Endothelial cell of umbilical vein (primary cell): ENCODE measurements at regions not wholly inside any gene's neighbourhood (a gene's known extent, or its start where the extent isn't known, plus 50 kb on each side); places are given as distances from the start of the nearest gene placed in this dataset.

ENCODE experiments used
- BruUV-seq: library from RNA; stranded (reverse); fragments of 400-500 nt; replicated peaks from 2 replicates; lab custom pipeline; 2021; lab: Mats Ljungman, UMichigan
- CTCF ChIA-PET: fragments of 300-600, 350-600 bp; sonication (Branson Sonifier 250); formaldehyde crosslinking; loops from one replicate; lab custom pipeline; 2021; ENCODE audit warnings: antibody characterized with exemption, inconsistent platforms; lab: Charles Lee
- POLR2A ChIA-PET: fragments of 300-600, 350-600 bp; sonication (Branson Sonifier 250); formaldehyde crosslinking; loops from one replicate; lab custom pipeline; 2021; ENCODE audit warnings: antibody characterized with exemption, inconsistent platforms; lab: Charles Lee
- DNase-seq: peaks from one replicate; pipeline ENCODE4 v3.0.0-alpha.2; 2011; ENCODE audit warnings: low read depth, low spot score
- FAIRE-seq: peaks from 2 replicates; lab custom pipeline; 2011; peaks lifted over from hg19 to GRCh38; lab: Jason Lieb, UNC
- H2AFZ ChIP-seq: 2 replicates; pipeline ENCODE4 v1.6.0; 2012; ENCODE audit warnings: low read depth, low read length, control low read depth, inconsistent platforms
- H3K27ac ChIP-seq: 2 replicates; pipeline ENCODE4 v1.5.1; 2011; ENCODE audit warnings: low read depth, mild to moderate bottlenecking, control low read depth, low read length, moderate library complexity; ENCODE audit not compliant: insufficient read depth
- H3K27me3 ChIP-seq, 2 experiments: 2 replicates each; pipeline versions ENCODE4 v1.6.0 to v1.6.1; 2011; ENCODE audit warnings: low read length in 2 of 2, mixed read lengths in 1 of 2; ENCODE audit not compliant: control insufficient read depth in 2 of 2, insufficient read depth in 2 of 2
- H3K36me3 ChIP-seq, 2 experiments: 2 replicates in 1 of 2; 3 replicates in 1 of 2; pipeline ENCODE4 v1.5.1; 2011; ENCODE audit warnings: low read length in 2 of 2, mild to moderate bottlenecking in 1 of 2, moderate library complexity in 1 of 2; ENCODE audit not compliant: control insufficient read depth in 2 of 2, insufficient read depth in 2 of 2; ENCODE audit errors: extremely low read depth in 1 of 2
- H3K4me1 ChIP-seq: 3 replicates; pipeline ENCODE4 v1.5.1; 2011; ENCODE audit warnings: mild to moderate bottlenecking, low read length; ENCODE audit not compliant: control insufficient read depth, insufficient read depth; ENCODE audit errors: extremely low read depth
- H3K4me2 ChIP-seq: 2 replicates; pipeline ENCODE4 v1.6.1; 2011; ENCODE audit warnings: low read length, control low read depth, mixed read lengths; ENCODE audit not compliant: insufficient read depth
- H3K4me3 ChIP-seq, 3 experiments: fragments of 200-600 bp in 1 of 3; sonication (generic), shearing (Covaris generic) in 1 of 3; replicated peaks in 1 of 3; 2 replicates each; pipeline ENCODE4 v1.5.1; 2011 to 2016; ENCODE audit warnings: control low read depth in 3 of 3, low read length in 3 of 3, mild to moderate bottlenecking in 2 of 3, inconsistent platforms in 1 of 3, low read depth in 1 of 3, moderate library complexity in 1 of 3; ENCODE audit not compliant: insufficient read depth in 1 of 3
- H3K79me2 ChIP-seq: 2 replicates; pipeline ENCODE4 v1.6.0; 2012; ENCODE audit warnings: low read length, inconsistent platforms; ENCODE audit not compliant: control insufficient read depth, insufficient read depth
- H3K9ac ChIP-seq: replicated peaks from 2 replicates; pipeline ENCODE3; 2011; ENCODE audit warnings: low read length, control low read depth; ENCODE audit not compliant: insufficient read depth; ENCODE audit errors: extremely low read depth
- H3K9me1 ChIP-seq: replicated peaks from 3 replicates; pipeline ENCODE4 v1.6.0; 2011; ENCODE audit warnings: mild to moderate bottlenecking, low read length; ENCODE audit not compliant: control insufficient read depth, insufficient read depth; ENCODE audit errors: extremely low read depth
- H3K9me3 ChIP-seq: replicated peaks from 2 replicates; pipeline ENCODE4 v1.5.1; 2012; ENCODE audit warnings: low read length, inconsistent platforms; ENCODE audit not compliant: control insufficient read depth, insufficient read depth
- H4K20me1 ChIP-seq: replicated peaks from 2 replicates; pipeline ENCODE3; 2011; ENCODE audit warnings: mild to moderate bottlenecking, low read length; ENCODE audit not compliant: control insufficient read depth, insufficient read depth; ENCODE audit errors: extremely low read depth
- EZH2 ChIP-seq: IDR thresholded peaks from 2 replicates; pipeline ENCODE4 v1.6.1; 2012; ENCODE audit warnings: borderline replicate concordance, low read depth, mild to moderate bottlenecking, moderate library complexity, low read length, inconsistent platforms; ENCODE audit not compliant: severe bottlenecking
- FOS ChIP-seq: IDR thresholded peaks from 2 replicates; pipeline ENCODE4 v1.6.1; 2011; ENCODE audit warnings: mild to moderate bottlenecking, low read length, moderate library complexity, borderline replicate concordance; ENCODE audit not compliant: insufficient read depth
- GATA2 ChIP-seq: IDR thresholded peaks from 2 replicates; pipeline ENCODE4 v1.7.0; 2011; ENCODE audit warnings: low read depth, mild to moderate bottlenecking, moderate library complexity, mixed read lengths, low read length; ENCODE audit not compliant: insufficient read length, insufficient read depth
- JUN ChIP-seq: IDR thresholded peaks from 2 replicates; pipeline ENCODE4 v1.6.1; 2011; ENCODE audit warnings: borderline replicate concordance, low read depth; ENCODE audit not compliant: insufficient read length, insufficient read depth
- MYC ChIP-seq: IDR thresholded peaks from one replicate; pipeline ENCODE4 v1.6.1; 2011; ENCODE audit warnings: mild to moderate bottlenecking, low read depth, low read length
- POLR2A ChIP-seq: IDR thresholded peaks from 2 replicates; pipeline ENCODE4 v1.6.1; 2012; ENCODE audit warnings: low read depth, mild to moderate bottlenecking, control low read depth, low read length
- POLR2AphosphoS5 ChIP-seq: IDR thresholded peaks from 2 replicates; pipeline ENCODE4 v1.6.1; 2012; ENCODE audit warnings: low read depth, mild to moderate bottlenecking, control low read depth, low read length, moderate library complexity; ENCODE audit not compliant: insufficient read depth
- dilution Hi-C: fragments of 300-500 bp; cut with MboI; formaldehyde crosslinking; loops from one replicate; pipeline ENCODE4 v1.15.0; 2019; ENCODE audit warnings: low sequenced_read_pairs; ENCODE audit not compliant: extremely low pct_ligation_motif_present
- intact Hi-C: fragments of 100-400 bp; cut with micrococcal nuclease; formaldehyde crosslinking; loops from one replicate; pipeline ENCODE4 v1.10.0; 2022
- TF ChIP-seq, protein P1 (sequence below): IDR thresholded peaks from 2 replicates; pipeline ENCODE4 v1.6.1; 2011; ENCODE audit not compliant: insufficient read depth, insufficient read length
- TF ChIP-seq, protein P2 (sequence below), 2 donors: IDR thresholded peaks; 1 replicate in 1 of 2; 2 replicates in 1 of 2; pipeline ENCODE4 v1.5.1; 2011; ENCODE audit warnings: low read length in 2 of 2, mild to moderate bottlenecking in 2 of 2, moderate library complexity in 2 of 2, control low read depth in 1 of 2, inconsistent platforms in 1 of 2, low read depth in 1 of 2; ENCODE audit not compliant: insufficient read depth in 1 of 2; ENCODE audit errors: extremely low read depth in 1 of 2

- Histone ChIP-seq H3K27me3 (no peaks in the 10 kb centered on the region), H3K4me1 (no peaks in the 10 kb centered on the region), H3K36me3 (no peaks in the 10 kb centered on the region), H3K4me3 (no peak overlapping the region), H3K27ac (no peak overlapping the region), H4K20me1 (no peaks in the 10 kb centered on the region), H3K79me2 (no peaks in the 10 kb centered on the region), H3K4me2 (no peak overlapping the region), H3K9ac (no peak overlapping the region), H3K9me1 (no peaks in the 10 kb centered on the region), H3K9me3 (no peaks in the 10 kb centered on the region), H2AFZ (no peak overlapping the region)
- ChIA-PET POLR2A (no interaction called here), CTCF (no interaction called here)
- no TSS peak for BruUV-seq
- FAIRE-seq (no peak), DNase-seq (no peak)
- intact Hi-C loops, result no loop called here
- TF ChIP-seq GATA2 (no peak), JUN (no peak), POLR2A (no peak), POLR2AphosphoS5 (no peak)
- dilution Hi-C loops, result no loop called here
These were observed 133.5 kb upstream of the MAP3K7 start for GRCh38 chr6:90720404-90720803.

DNA sequence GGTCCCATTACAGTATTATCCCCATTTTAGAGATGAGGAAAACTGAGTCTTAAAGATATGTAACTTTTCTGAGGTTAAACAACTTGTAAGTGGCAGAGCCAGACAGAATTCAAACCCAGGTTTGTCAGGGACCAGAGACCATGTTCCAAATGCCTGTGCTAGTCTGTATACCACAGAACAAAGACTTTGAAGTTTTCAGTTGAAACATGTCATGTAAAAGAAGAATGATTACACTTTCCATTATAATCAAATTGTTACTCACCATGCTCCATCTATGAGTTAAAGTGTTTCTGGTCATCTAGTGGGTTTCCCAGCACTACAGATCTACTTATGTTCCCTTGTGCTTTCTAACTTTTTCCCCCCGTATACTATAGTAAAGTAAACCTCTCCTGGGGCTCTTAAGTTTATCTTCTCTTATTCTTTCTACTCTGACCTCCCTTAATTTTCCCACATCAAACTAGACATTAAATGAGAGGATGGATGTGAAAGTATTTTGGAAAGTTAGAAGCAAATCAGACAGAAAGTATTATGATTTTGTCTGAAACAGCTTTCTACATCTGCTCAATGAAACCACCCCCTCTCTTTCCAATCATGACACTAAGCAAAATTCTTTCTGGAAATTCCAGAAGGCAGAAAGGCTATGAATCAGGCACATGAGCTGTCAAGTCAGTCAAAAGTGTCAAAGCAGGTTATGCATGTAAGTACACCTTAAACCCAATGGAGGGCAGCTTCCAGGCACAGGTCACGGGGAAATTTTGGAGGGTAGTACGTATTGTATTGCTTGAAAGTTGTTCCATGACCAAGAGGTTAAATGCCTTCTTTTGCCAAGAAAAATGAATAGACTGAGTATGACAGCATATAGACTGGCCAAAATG lies 132.7 kb upstream of the MAP3K7 start:
- TF ChIP-seq JUN (no peak), POLR2A (no peak), EZH2 (no peak), GATA2 (no peak), MYC (no peak), POLR2AphosphoS5 (no peak), FOS (no peak)
- TF ChIP-seq, protein P1, sequence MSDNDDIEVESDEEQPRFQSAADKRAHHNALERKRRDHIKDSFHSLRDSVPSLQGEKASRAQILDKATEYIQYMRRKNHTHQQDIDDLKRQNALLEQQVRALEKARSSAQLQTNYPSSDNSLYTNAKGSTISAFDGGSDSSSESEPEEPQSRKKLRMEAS, result no peak
- TF ChIP-seq, protein P2, sequence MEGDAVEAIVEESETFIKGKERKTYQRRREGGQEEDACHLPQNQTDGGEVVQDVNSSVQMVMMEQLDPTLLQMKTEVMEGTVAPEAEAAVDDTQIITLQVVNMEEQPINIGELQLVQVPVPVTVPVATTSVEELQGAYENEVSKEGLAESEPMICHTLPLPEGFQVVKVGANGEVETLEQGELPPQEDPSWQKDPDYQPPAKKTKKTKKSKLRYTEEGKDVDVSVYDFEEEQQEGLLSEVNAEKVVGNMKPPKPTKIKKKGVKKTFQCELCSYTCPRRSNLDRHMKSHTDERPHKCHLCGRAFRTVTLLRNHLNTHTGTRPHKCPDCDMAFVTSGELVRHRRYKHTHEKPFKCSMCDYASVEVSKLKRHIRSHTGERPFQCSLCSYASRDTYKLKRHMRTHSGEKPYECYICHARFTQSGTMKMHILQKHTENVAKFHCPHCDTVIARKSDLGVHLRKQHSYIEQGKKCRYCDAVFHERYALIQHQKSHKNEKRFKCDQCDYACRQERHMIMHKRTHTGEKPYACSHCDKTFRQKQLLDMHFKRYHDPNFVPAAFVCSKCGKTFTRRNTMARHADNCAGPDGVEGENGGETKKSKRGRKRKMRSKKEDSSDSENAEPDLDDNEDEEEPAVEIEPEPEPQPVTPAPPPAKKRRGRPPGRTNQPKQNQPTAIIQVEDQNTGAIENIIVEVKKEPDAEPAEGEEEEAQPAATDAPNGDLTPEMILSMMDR (IDR thresholded peaks at IDR 0.05; ENCODE audit: extremely low read depth in 1 of 2, insufficient read depth in 1 of 2, low read depth in 1 of 2, low read length in 2 of 2), result no peak
- Histone ChIP-seq H3K4me1 (no peaks in the 10 kb centered on the region), H3K9me3 (no peaks in the 10 kb centered on the region), H3K4me2 (no peak overlapping the region), H3K27ac (no peak overlapping the region), H3K36me3 (no peaks in the 10 kb centered on the region), H2AFZ (no peak overlapping the region), H3K4me3 (no peak overlapping the region), H3K79me2 (no peaks in the 10 kb centered on the region), H3K27me3 (no peaks in the 10 kb centered on the region), H3K9me1 (no peaks in the 10 kb centered on the region), H3K9ac (no peak overlapping the region), H4K20me1 (no peaks in the 10 kb centered on the region)
- ChIA-PET CTCF (no interaction called here), POLR2A (no interaction called here)
- DNase-seq, result no peak
- no TSS peak for BruUV-seq
- no peak for FAIRE-seq
- intact Hi-C loops (no loop called here), dilution Hi-C loops (no loop called here)
